GM12891 (cell line): ENCODE measurements at regions not wholly inside any gene's neighbourhood (a gene's known extent, or its start where the extent isn't known, plus 50 kb on each side); places are given as distances from the start of the nearest gene placed in this dataset.

Experiments used
- PAX5 ChIP-seq: IDR thresholded peaks from 2 replicates; pipeline ENCODE4 v1.6.1; 2011; ENCODE audit warnings: low read length, moderate library complexity, mild to moderate bottlenecking; ENCODE audit not compliant: insufficient read depth, severe bottlenecking
- POLR2A ChIP-seq: IDR thresholded peaks from 2 replicates; pipeline ENCODE4 v1.6.1; 2011; ENCODE audit warnings: low read depth, low read length, control low read depth
- POLR2AphosphoS5 ChIP-seq: IDR thresholded peaks from 2 replicates; pipeline ENCODE4 v1.6.1; 2011; ENCODE audit warnings: low read depth, low read length, control low read depth
- TAF1 ChIP-seq: IDR thresholded peaks from 2 replicates; pipeline ENCODE4 v1.6.1; 2011; ENCODE audit warnings: low read depth, low read length, control low read depth

- TF ChIP-seq POLR2A = no peak
- TF ChIP-seq POLR2AphosphoS5 = no peak
- no peak for TF ChIP-seq PAX5
- TF ChIP-seq TAF1 = no peak
Observed at GRCh38 chr6:56814802-56815201, 140.1 kb upstream of the BEND6 start.
